ENCODE measurements at regions not wholly inside any gene's neighbourhood (a gene's known extent, or its start where the extent isn't known, plus 50 kb on each side); places are given as distances from the start of the nearest gene placed in this dataset.

DNA sequence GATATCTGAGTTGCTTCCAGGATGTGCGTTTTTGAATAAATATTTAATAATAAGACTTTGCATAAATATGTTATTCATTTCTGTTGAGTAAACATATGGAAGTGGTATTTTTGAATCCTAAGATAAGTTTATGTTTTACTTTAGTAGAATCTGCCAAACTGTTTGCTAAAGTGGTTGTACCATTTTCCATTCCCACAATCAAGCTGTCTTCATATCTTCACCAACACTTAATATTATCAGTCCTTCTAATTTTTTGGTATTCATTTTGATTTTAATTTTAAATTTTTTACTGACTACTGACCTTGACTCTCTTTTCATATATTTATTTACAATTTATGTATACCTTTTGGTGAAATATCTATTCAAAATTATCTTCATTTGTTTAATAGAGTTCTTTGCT is 293.9 kb upstream of the PTCHD4 start:
- no peak for DNase-seq
- no peak overlapping the region for H3K27ac Mint-ChIP-seq
- H3K9me3 Mint-ChIP-seq = peaks cover 5% of the 10 kb centered on the region; the same call in 1 of the 2 replicates
- peaks cover 3% of the 10 kb centered on the region; the same call in 1 of the 2 replicates for H3K27me3 Mint-ChIP-seq (ENCODE audit: insufficient read depth)
- TF ChIP-seq, protein P1, sequence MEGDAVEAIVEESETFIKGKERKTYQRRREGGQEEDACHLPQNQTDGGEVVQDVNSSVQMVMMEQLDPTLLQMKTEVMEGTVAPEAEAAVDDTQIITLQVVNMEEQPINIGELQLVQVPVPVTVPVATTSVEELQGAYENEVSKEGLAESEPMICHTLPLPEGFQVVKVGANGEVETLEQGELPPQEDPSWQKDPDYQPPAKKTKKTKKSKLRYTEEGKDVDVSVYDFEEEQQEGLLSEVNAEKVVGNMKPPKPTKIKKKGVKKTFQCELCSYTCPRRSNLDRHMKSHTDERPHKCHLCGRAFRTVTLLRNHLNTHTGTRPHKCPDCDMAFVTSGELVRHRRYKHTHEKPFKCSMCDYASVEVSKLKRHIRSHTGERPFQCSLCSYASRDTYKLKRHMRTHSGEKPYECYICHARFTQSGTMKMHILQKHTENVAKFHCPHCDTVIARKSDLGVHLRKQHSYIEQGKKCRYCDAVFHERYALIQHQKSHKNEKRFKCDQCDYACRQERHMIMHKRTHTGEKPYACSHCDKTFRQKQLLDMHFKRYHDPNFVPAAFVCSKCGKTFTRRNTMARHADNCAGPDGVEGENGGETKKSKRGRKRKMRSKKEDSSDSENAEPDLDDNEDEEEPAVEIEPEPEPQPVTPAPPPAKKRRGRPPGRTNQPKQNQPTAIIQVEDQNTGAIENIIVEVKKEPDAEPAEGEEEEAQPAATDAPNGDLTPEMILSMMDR (IDR thresholded peaks at IDR 0.05) = no peak
- H3K4me1 Mint-ChIP-seq (ENCODE audit: low read depth) = no peaks in the 10 kb centered on the region
- H3K36me3 Mint-ChIP-seq (ENCODE audit: low read depth) = no peaks in the 10 kb centered on the region
- H3K4me3 Mint-ChIP-seq = no peak overlapping the region

DNA sequence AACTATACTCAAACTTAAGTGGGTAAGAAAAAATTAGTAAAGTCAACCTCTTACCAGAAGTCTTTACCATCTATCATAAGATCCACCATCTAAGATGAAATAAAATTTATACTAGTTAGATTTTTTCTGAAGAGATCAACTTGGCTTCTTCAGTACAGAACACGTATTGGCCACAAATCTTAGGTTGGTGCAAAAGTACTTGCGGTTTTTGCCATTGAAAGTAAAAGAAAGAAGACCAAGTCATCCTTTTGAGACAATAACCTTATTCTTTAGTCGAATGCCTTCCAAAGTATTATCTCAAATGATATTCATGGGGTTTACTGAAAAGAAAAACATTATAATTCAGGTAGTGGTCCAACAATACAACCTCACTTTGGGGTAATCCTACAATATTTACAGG is 292.6 kb upstream of the PTCHD4 start:
- Mint-ChIP-seq H3K4me1 (ENCODE audit: low read depth) (no peaks in the 10 kb centered on the region), H3K27me3 (ENCODE audit: insufficient read depth) (no peaks in the 10 kb centered on the region; the same call in 1 of the 2 replicates), H3K36me3 (ENCODE audit: low read depth) (no peaks in the 10 kb centered on the region), H3K27ac (no peak overlapping the region), H3K4me3 (no peak overlapping the region), H3K9me3 (peaks cover 5% of the 10 kb centered on the region; the same call in 1 of the 2 replicates)
- DNase-seq = no peak
- TF ChIP-seq, protein P1 (IDR thresholded peaks at IDR 0.05) = no peak

DNA sequence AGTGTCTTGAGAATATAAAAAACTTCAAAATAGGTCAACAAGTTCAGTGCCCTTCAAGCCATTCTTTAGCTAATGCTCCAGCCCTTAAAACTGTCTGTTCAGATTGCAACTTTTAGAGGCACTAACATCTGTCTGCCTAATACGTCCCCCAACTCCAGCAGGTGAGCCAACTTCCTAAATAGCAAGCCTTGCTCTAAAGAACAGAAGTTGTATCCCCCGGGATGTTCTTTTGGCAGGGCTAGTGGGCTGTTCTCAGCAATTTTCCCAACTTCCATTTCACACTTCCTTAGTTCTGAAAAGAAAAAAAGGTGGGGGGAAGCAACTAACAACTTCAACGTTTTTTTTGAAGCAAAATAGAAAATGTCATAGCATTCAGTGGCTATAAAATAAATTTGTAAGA is 290.0 kb upstream of the PTCHD4 start:
- H3K9me3 Mint-ChIP-seq = peaks cover 5% of the 10 kb centered on the region; the same call in 1 of the 2 replicates
- no peak overlapping the region for H3K27ac Mint-ChIP-seq
- no peak overlapping the region for H3K4me3 Mint-ChIP-seq
- H3K27me3 Mint-ChIP-seq (ENCODE audit: insufficient read depth) = no peaks in the 10 kb centered on the region; the same call in 1 of the 2 replicates
- no peak for DNase-seq
- no peaks in the 10 kb centered on the region for H3K4me1 Mint-ChIP-seq (ENCODE audit: low read depth)
- TF ChIP-seq, protein P1 (IDR thresholded peaks at IDR 0.05) = no peak
- no peaks in the 10 kb centered on the region for H3K36me3 Mint-ChIP-seq (ENCODE audit: low read depth)

DNA sequence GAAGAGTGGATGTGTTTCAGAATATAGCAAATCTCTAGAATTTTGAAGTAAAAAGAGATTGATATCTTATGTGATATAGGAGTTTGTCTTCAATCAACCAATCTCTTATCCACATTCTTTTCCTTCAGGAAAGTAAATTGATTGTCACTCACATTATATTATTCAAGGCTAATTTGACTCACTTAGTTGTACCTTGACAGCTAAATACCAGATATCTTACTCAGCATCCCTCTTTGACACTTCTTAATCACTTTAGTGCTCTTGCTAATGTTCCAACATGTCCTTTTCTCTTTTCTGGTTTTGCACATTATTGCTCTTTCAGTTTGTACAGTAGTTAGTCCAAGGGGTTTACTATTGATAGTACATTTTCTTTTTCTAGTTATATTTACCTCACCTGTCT is 286.9 kb upstream of the PTCHD4 start:
- no peaks in the 10 kb centered on the region for H3K36me3 Mint-ChIP-seq (ENCODE audit: low read depth)

DNA sequence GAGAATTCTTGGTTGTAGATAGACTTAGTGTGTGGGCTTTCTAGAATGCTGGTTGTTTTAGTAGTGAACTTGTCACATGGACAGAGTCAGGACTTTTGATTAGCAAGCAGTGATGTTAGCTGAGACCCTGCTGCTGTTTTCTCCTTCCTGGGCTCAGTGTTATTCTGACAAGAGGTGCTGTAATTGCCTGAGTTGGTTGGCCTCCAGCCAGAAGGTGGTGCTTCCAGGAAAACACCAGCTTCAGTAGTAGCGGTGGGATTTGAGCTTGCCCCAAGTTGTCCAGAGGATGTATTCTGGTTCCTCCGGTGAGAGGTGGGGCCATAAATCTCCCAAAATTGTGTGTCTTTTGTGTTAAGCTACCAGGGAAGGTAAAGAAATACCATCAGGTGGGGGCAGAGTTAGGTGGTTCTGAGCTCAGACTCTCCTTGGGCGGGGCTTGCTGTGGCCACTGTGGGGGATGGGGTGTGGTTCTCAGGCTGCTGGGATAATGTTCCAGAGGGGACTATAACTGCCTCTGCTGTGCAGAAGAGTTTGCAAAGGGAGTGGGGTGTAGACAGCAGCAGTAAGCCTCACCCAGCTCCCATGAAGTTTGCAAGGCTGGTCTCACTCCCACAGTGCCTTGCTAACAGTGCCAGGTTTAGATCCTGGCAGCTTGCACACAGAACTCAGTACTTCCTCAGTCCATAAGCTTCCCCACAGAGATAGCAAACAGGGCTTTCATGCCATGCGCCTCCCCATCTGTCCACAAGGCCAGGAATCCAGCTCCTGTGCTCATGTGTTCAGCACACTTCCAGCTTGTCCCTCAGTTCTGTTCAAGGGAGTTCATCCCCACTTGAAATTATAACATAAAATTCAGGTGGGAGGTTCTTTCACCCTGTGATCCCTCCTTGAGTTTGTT is 278.4 kb upstream of the PTCHD4 start:
- TF ChIP-seq, protein P1 (IDR thresholded peaks at IDR 0.05) = no peak
- no peaks in the 10 kb centered on the region for H3K36me3 Mint-ChIP-seq (ENCODE audit: low read depth)

More for the DNA sequence above, 286.9 kb upstream of the PTCHD4 start:
- no peak overlapping the region for H3K4me3 Mint-ChIP-seq
- no peak overlapping the region for H3K27ac Mint-ChIP-seq
- TF ChIP-seq, protein P1 (IDR thresholded peaks at IDR 0.05) = no peak
- DNase-seq = no peak
- H3K4me1 Mint-ChIP-seq (ENCODE audit: low read depth) = no peaks in the 10 kb centered on the region
- H3K9me3 Mint-ChIP-seq = peaks cover 3% of the 10 kb centered on the region; the same call in 1 of the 2 replicates
- no peaks in the 10 kb centered on the region; the same call in 1 of the 2 replicates for H3K27me3 Mint-ChIP-seq (ENCODE audit: insufficient read depth)

More for the DNA sequence above, 278.4 kb upstream of the PTCHD4 start:
- no peak for DNase-seq
- no peaks in the 10 kb centered on the region for H3K4me1 Mint-ChIP-seq (ENCODE audit: low read depth)
- no peaks in the 10 kb centered on the region; the same call in none of the 2 replicates for H3K27me3 Mint-ChIP-seq (ENCODE audit: insufficient read depth)
- H3K27ac Mint-ChIP-seq = no peak overlapping the region
- H3K9me3 Mint-ChIP-seq = no peaks in the 10 kb centered on the region; the same call in 1 of the 2 replicates
- H3K4me3 Mint-ChIP-seq = no peak overlapping the region
